Inflammatory macrophage treated with lipopolysaccharide for 1 hour (primary cell): ENCODE measurements at regions not wholly inside any gene's neighbourhood (a gene's known extent, or its start where the extent isn't known, plus 50 kb on each side); places are given as distances from the start of the nearest gene placed in this dataset.

Experiments
- DNase-seq, 2 donors: peaks; one replicate each; pipeline ENCODE4 v3.0.0-alpha.2; 2020 to 2022

- DNase-seq: no peak
Measured at GRCh38 chr14:23903442-23903841, 50.1 kb upstream of the DHRS4 start.
